Omental fat pad (tissue), 3 donors: ENCODE measurements at regions not wholly inside any gene's neighbourhood (a gene's known extent, or its start where the extent isn't known, plus 50 kb on each side); places are given as distances from the start of the nearest gene placed in this dataset.

ENCODE experiments used
- ATAC-seq: fragments of 150-250 bp; one replicate; pipeline ENCODE4 v1.9.1; 2016; ENCODE audit warnings: mild to moderate bottlenecking, moderate library complexity; ENCODE audit not compliant: low FRiP score
- DNase-seq: peaks from one replicate; pipeline ENCODE4 v3.0.0-alpha.2; 2019; ENCODE audit warnings: low spot score
- TF ChIP-seq, protein P1 (sequence below), 3 donors: fragments of 450-650 bp; IDR thresholded peaks; one replicate each; pipeline ENCODE4 v1.5.1; 2016 to 2017; ENCODE audit warnings: antibody characterized with exemption in 3 of 3, mild to moderate bottlenecking in 3 of 3, moderate library complexity in 2 of 3

DNA sequence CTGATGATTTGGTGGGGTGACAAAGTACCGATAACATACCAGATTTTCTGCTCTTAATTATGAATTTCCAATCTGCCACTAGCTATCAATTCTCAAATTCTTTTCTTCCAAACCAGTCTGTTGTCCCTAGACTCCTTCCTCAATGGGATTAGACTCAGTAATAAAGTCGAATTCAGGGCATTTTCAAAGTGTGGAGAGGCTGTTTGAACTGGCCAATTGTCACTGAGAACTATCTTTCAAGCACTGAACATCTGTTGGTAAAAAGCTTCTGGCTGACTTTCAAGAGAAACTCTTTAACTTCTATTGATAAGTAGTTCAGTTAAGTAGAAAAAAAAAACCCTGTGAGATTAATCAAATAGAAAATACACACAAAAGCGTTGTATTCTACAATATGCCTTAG is 108.9 kb downstream of the SAMD9 start:
- DNase-seq (no peak), ATAC-seq (no peak)
- TF ChIP-seq, protein P1, sequence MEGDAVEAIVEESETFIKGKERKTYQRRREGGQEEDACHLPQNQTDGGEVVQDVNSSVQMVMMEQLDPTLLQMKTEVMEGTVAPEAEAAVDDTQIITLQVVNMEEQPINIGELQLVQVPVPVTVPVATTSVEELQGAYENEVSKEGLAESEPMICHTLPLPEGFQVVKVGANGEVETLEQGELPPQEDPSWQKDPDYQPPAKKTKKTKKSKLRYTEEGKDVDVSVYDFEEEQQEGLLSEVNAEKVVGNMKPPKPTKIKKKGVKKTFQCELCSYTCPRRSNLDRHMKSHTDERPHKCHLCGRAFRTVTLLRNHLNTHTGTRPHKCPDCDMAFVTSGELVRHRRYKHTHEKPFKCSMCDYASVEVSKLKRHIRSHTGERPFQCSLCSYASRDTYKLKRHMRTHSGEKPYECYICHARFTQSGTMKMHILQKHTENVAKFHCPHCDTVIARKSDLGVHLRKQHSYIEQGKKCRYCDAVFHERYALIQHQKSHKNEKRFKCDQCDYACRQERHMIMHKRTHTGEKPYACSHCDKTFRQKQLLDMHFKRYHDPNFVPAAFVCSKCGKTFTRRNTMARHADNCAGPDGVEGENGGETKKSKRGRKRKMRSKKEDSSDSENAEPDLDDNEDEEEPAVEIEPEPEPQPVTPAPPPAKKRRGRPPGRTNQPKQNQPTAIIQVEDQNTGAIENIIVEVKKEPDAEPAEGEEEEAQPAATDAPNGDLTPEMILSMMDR (IDR thresholded peaks at IDR 0.05) = no peak

DNA sequence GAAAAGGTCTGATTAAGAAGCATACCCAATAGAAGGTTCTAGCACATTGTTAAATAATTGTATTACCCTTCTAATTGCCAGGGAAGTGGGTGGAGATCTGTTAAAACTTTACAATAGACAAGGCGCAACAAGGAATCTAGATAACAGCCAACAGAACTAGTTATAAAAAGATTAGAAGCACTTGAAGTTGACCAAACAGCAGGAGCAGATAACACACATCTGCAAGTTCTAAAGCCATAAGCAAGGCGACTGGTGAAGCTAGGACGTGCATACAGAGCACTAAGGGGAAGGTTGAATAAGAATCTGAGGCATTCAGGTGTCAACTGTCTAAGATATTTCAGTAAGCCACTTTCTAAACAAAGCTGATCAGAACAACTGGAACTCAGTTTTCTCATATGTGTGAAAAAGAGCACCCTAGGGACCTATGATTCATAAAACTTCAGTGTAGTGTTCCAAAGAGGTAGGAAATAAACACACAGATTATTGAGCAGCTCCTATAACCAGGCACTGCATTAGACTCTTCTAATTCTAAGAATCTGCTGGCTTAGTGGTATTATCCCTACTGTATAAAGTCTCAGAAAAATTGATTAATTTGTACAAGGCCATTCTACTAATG is 111.2 kb downstream of the SAMD9 start:
- DNase-seq = no peak
- ATAC-seq = no peak
- TF ChIP-seq, protein P1 (IDR thresholded peaks at IDR 0.05) = no peak

DNA sequence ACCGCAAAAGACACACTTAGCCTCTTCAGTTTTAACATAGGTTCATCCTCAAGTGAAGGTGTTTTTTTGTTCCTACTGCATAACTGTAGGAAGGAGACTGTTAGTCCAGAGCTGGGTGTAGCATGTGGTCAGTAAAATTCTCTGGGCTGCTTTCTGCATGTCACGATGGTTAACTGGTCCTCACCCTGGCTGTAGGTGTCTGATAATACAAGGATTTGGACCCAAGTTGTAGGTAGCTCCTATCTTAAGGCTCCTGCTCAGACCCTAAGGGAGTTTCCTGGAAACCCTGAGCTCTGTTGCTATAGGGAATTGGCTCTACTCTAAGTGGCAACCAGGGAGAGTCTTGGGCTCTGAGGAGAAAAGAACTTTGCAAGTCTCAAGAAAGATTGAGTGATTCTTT is 112.9 kb downstream of the SAMD9 start:
- TF ChIP-seq, protein P1 (IDR thresholded peaks at IDR 0.05) = no peak
- DNase-seq = no peak
- no peak for ATAC-seq

DNA sequence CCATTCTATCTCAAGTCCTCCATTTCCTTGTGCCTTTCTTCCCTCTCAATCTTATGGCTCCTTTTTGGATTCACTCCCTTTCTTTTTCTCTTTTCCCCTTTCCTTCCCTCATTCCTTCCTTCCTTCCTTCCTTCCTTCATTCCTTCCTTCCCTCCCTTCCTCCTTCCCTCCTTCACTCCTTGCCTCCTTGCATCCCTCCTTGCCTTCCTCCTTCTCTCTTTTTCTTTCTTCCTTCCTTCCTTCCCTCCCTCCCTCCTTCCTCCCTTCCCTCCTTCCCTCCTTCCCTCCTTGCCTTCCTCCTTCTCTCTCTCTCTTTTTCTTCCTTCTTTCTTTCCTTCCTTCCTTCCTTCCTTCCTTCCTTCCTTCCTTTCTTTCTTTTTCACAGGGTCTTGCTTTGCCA is 120.1 kb downstream of the SAMD9 start:
- DNase-seq (no peak), ATAC-seq (no peak)

DNA sequence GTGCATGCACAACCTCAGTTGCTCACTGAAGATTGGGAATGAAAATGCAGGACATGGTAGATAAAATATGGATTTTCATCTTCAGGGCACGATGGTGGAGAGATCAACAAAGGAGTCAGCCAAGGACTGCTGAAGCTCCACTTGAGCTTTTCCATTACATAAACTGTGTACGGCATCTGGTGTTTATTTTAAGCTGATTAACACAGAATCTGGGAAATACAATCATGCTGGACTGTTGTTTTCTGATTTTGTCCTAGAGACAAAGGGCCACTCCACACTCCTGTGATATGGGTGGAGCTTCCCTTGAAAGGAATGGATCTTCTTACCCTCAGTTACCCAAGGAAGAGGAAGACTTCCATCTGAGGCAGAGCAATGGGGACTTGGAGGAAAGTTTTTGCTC is 120.6 kb downstream of the SAMD9 start:
- TF ChIP-seq, protein P1 (IDR thresholded peaks at IDR 0.05) = no peak
- ATAC-seq = no peak
- DNase-seq = no peak

More for the DNA sequence above, 120.1 kb downstream of the SAMD9 start:
- TF ChIP-seq, protein P1 (IDR thresholded peaks at IDR 0.05) = no peak

DNA sequence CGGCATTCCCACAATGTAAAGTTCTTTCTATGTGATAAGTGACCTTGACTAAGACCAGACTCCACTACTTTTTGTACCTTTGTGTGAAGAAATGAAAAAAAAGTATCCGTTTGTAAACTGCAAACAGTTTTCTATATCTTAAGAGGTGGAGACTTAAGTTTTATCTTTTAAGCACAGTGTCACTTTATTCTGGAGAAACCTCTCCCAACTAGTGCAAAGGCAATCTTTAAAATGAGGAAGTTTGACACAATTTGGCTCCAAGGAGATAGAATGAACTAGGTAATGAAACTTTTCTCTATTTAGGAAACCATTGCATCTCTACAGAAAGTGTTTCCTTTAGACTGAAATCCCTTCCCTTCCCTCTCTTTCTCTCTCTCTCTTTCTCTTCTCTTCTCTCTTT is 122.9 kb downstream of the SAMD9 start:
- DNase-seq = no peak
- TF ChIP-seq, protein P1 (IDR thresholded peaks at IDR 0.05) = no peak
- no peak for ATAC-seq

DNA sequence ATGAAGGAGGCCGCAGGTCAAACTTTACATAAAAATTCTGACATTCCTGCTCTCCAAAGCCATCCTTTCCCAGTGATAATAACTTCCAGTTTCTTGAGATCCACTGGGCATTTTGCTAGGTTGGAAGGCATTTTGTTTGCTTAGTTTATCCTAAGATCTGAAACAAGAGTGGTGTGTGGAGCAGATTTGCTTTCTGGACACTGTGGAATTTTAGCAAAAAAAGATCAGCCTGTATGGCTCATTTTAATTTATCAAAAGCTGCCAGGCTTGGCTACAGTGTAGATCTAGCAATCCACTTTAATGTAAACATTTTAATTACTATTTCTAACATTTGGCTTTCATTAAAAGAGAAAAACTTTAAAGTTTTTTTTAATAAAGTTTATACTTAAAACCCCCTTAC is 124.8 kb downstream of the SAMD9 start:
- TF ChIP-seq, protein P1 (IDR thresholded peaks at IDR 0.05) = no peak
- ATAC-seq (no peak), DNase-seq (no peak)
